KMS-11 (cell line): ENCODE measurements at regions not wholly inside any gene's neighbourhood (a gene's known extent, or its start where the extent isn't known, plus 50 kb on each side); places are given as distances from the start of the nearest gene placed in this dataset.

Experiments used
- H2AFZ ChIP-seq: fragments of 200-600 bp; sonication (generic); 2 replicates; pipeline ENCODE4 v1.6.1; 2016; ENCODE audit warnings: antibody characterized with exemption, mixed run types, low read depth
- H3K27ac ChIP-seq: fragments of 200-600 bp; sonication (generic); 2 replicates; pipeline ENCODE4 v1.6.1; 2016; ENCODE audit warnings: mild to moderate bottlenecking, mixed run types
- H3K27me3 ChIP-seq: fragments of 200-600 bp; sonication (generic); 2 replicates; pipeline ENCODE4 v1.6.1; 2017; ENCODE audit warnings: mild to moderate bottlenecking, low read depth, mixed run types, moderate library complexity; ENCODE audit not compliant: insufficient read depth
- H3K36me3 ChIP-seq: fragments of 200-600 bp; sonication (generic); 2 replicates; pipeline ENCODE4 v1.6.1; 2017; ENCODE audit warnings: mild to moderate bottlenecking, mixed run types; ENCODE audit not compliant: insufficient read depth
- H3K4me1 ChIP-seq: fragments of 200-600 bp; sonication (generic); 2 replicates; pipeline ENCODE4 v1.6.1; 2016; ENCODE audit warnings: mild to moderate bottlenecking, low read depth, mixed run types; ENCODE audit not compliant: poor library complexity, severe bottlenecking
- H3K4me2 ChIP-seq: fragments of 200-600 bp; sonication (generic); 2 replicates; pipeline ENCODE4 v1.7.0; 2016; ENCODE audit warnings: mild to moderate bottlenecking, mixed run types
- H3K4me3 ChIP-seq: fragments of 200-600 bp; sonication (generic); IDR thresholded peaks from 2 replicates; pipeline ENCODE4 v1.6.1; 2017; ENCODE audit warnings: low read depth, low read length, mixed read lengths; ENCODE audit not compliant: insufficient read depth
- H3K79me2 ChIP-seq: fragments of 200-600 bp; sonication (generic); 2 replicates; pipeline ENCODE4 v1.6.1; 2016; ENCODE audit warnings: low read depth, mixed run types; ENCODE audit not compliant: insufficient read depth
- H3K9ac ChIP-seq: fragments of 200-600 bp; sonication (generic); 2 replicates; pipeline ENCODE4 v1.6.1; 2016; ENCODE audit warnings: mild to moderate bottlenecking, mixed run types
- H4K20me1 ChIP-seq: fragments of 200-600 bp; sonication (generic); 2 replicates; pipeline ENCODE4 v1.6.1; 2016; ENCODE audit warnings: mild to moderate bottlenecking, mixed run types; ENCODE audit not compliant: insufficient read depth
- CTCF ChIP-seq: fragments of 200-600 bp; sonication (generic); conservative IDR thresholded peaks from 2 replicates; pipeline ENCODE4 v1.6.1; 2017; ENCODE audit warnings: low read depth, mild to moderate bottlenecking, antibody characterized with exemption, low read length, moderate library complexity, mixed read lengths

- Histone ChIP-seq H3K4me3 (no peak overlapping the region), H3K27ac (no peak overlapping the region), H3K36me3 (no peaks in the 10 kb centered on the region), H3K79me2 (no peaks in the 10 kb centered on the region), H2AFZ (no peak overlapping the region), H3K9ac (no peak overlapping the region), H3K27me3 (no peaks in the 10 kb centered on the region), H3K4me2 (no peak overlapping the region), H4K20me1 (no peaks in the 10 kb centered on the region), H3K4me1 (no peaks in the 10 kb centered on the region)
- TF ChIP-seq CTCF, result no peak
Measured at GRCh38 chr9:12403721-12404120, 289.5 kb upstream of the TYRP1 start.

GRCh38 chr9:12413986-12414385 lies 279.2 kb upstream of the TYRP1 start:
- Histone ChIP-seq H2AFZ (no peak overlapping the region), H3K4me2 (no peak overlapping the region), H3K79me2 (no peaks in the 10 kb centered on the region), H3K9ac (no peak overlapping the region), H3K4me3 (no peak overlapping the region), H3K4me1 (no peaks in the 10 kb centered on the region), H3K27ac (no peak overlapping the region), H3K36me3 (no peaks in the 10 kb centered on the region), H3K27me3 (no peaks in the 10 kb centered on the region), H4K20me1 (no peaks in the 10 kb centered on the region)
- no peak for TF ChIP-seq CTCF

DNA sequence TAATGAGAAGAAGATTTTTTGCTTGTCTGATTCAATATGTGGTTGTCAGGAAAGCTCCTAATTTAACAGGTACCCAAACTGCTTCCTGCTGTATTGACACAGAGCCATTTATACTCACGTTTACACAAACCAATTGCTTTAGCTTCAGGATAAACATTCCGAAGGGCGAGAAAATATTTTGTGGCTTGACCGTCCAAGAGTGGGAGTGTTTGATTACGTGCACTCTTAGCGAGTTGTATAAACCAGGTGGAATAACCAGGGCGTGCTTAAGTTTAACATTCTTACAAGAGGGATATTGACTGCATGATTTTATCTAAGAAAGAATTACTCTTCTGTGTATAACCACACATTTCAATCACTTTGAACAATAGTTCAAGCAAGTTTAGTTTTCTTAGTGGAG lies 278.7 kb upstream of the TYRP1 start:
- Histone ChIP-seq H3K79me2 (no peaks in the 10 kb centered on the region), H3K4me2 (no peak overlapping the region), H3K27me3 (no peaks in the 10 kb centered on the region), H4K20me1 (no peaks in the 10 kb centered on the region), H3K36me3 (no peaks in the 10 kb centered on the region), H2AFZ (no peak overlapping the region), H3K4me1 (no peaks in the 10 kb centered on the region), H3K4me3 (no peak overlapping the region), H3K27ac (no peak overlapping the region), H3K9ac (no peak overlapping the region)
- TF ChIP-seq CTCF, result no peak

DNA sequence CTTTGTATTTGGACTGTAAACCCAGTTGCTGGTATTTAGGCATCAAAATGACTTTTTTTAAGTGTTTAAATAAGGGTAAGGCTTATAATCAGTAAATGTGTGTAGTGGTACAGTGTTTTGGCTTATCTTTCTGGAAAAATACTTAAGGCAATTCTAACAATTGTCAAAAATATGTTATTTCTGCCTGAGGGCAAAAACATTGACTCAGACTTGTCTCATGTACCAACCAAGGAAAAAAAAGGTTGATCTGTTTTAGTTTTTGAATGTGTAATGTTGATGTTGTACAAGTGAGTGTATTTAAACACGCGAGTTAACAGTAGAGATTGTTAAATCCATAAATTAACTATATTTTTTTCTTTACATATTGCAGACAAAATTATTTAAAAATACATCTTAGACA lies 277.8 kb upstream of the TYRP1 start:
- Histone ChIP-seq H3K27me3 (no peaks in the 10 kb centered on the region), H3K79me2 (no peaks in the 10 kb centered on the region), H3K9ac (no peak overlapping the region), H4K20me1 (no peaks in the 10 kb centered on the region), H3K4me2 (no peak overlapping the region), H2AFZ (no peak overlapping the region), H3K36me3 (no peaks in the 10 kb centered on the region), H3K4me1 (no peaks in the 10 kb centered on the region), H3K4me3 (no peak overlapping the region), H3K27ac (no peak overlapping the region)
- no peak for TF ChIP-seq CTCF

- Histone ChIP-seq H3K27ac (no peak overlapping the region), H2AFZ (no peak overlapping the region), H3K36me3 (no peaks in the 10 kb centered on the region), H3K4me2 (no peak overlapping the region), H3K9ac (no peak overlapping the region), H3K79me2 (no peaks in the 10 kb centered on the region), H4K20me1 (no peaks in the 10 kb centered on the region), H3K4me1 (no peaks in the 10 kb centered on the region), H3K27me3 (no peaks in the 10 kb centered on the region), H3K4me3 (no peak overlapping the region)
- TF ChIP-seq CTCF, result no peak
Measured at GRCh38 chr9:12416716-12417115, 276.5 kb upstream of the TYRP1 start.
